ENCODE measurements at regions not wholly inside any gene's neighbourhood (a gene's known extent, or its start where the extent isn't known, plus 50 kb on each side); places are given as distances from the start of the nearest gene placed in this dataset.
A peak's percentile ranks its signal among the peaks of the same experiment; 100 is the strongest.

DNA sequence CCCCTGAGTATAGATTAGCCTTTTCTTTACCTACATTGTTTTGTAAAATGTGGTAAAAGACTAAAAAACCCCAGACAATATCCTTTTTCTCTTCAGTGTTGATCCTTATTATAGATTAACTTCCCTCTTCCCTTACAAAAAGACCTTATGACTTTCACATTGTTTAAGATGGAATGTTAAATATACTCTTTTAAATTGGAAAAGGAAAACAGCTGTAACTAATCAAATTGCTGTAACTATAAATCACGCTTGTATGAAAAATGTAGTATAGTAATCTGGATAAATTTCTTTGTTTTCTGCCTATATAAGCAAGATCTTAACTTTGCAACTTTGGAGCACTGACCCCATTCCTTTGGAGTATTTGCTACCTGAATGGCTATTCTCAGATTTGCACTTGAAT, 383.1 kb downstream of the FAM170A start:
- DNase-seq (ENCODE audit: low read depth), result no peak

- no peak for DNase-seq (ENCODE audit: low read depth)
Observed at GRCh38 chr5:120014535-120014934, 385.2 kb downstream of the FAM170A start.

GRCh38 chr5:120016717-120017382, 387.5 kb downstream of the FAM170A start:
- no peak for DNase-seq (ENCODE audit: low read depth)

DNA sequence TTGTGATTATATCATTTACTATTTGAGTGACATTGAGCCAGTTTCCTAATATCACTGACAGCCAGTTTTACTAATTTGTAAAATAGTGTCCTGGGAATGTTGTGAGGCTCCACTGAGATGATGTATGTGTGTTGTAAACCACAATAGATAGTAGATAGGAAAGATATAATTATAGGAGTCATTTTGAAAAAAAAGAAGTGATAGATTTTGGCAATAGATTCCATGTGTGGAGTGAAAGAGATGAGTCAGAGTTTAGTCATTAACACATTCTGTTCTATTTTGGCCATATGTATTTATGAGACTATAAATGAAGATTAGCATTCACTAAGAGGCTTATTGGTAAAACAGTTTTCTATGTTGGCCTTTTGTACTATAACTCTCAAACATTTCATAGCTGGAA, 388.2 kb downstream of the FAM170A start:
- peak; percentile 12 for DNase-seq (ENCODE audit: low read depth)

GRCh38 chr5:120035181-120035580, 405.8 kb downstream of the FAM170A start:
- no peak for DNase-seq (ENCODE audit: low read depth)

DNA sequence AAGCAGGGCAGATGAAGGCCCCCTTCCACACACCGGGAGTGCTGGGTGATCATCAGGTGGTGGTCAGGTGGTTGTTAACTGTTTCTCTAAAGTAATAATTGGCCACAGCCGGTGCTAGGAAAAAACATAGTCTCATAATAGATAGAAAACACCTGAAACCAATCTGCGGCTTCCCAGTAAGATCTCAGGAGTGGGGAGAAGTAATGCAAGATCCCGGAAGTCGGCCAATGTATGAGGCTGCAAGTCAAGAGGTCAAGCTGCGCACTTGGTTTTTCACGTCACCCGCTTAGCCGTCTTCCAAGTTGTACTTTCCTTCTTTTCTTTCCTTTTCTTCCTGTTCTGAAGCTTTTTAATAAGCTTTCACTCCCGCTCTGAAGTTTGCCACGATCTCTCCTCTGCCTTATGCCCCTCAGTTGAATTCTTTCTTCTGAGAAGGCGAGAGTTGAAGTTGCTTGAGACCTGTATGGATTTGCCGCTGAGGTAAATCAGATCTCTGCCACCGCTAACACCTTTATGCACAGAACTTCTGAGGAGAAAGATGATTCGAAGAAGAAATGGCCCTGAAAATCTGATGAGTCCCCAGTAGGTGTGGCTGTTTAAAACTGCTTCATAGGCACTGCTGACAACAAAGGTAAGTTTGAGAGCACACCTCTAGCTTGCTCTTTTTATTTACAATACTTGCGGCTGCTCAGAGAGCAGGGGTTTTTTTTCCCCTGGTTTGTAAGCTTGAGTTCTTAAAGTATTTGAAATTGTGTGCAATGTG, 406.6 kb downstream of the FAM170A start:
- no peak for DNase-seq (ENCODE audit: low read depth)

GRCh38 chr5:120037451-120037850, 408.1 kb downstream of the FAM170A start:
- DNase-seq (ENCODE audit: low read depth), result no peak

DNA sequence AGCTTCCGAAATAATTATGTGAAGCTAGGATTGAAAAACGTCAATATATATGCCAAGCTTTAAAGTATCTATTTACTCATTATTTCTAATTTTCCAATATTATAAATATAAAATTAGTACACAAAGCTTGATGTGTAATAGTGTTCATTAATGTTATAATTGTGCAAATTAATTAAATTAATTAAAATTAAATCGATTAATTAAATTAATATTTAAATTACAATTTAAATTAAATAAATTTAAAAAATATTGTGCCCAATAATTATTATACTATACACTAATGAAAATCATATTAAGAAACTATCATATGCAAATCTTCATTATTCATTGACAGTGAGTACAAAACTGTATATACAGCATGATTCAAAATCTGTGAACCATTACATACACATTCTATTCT, 409.8 kb downstream of the FAM170A start:
- no peak for DNase-seq (ENCODE audit: low read depth)

GRCh38 chr5:120043431-120043830, 414.1 kb downstream of the FAM170A start:
- DNase-seq (ENCODE audit: low read depth), result no peak

GRCh38 chr5:120052916-120053828, 410.9 kb upstream of the PRR16 start:
- no peak for DNase-seq (ENCODE audit: low read depth)

GRCh38 chr5:120053841-120054240, 410.3 kb upstream of the PRR16 start:
- no peak for DNase-seq (ENCODE audit: low read depth)

GRCh38 chr5:120055858-120056257, 408.2 kb upstream of the PRR16 start:
- DNase-seq (ENCODE audit: low read depth), result peak; percentile 26

- DNase-seq (ENCODE audit: low read depth), result peak; percentile 27
Observed at GRCh38 chr5:120062515-120062917, 401.6 kb upstream of the PRR16 start.

DNA sequence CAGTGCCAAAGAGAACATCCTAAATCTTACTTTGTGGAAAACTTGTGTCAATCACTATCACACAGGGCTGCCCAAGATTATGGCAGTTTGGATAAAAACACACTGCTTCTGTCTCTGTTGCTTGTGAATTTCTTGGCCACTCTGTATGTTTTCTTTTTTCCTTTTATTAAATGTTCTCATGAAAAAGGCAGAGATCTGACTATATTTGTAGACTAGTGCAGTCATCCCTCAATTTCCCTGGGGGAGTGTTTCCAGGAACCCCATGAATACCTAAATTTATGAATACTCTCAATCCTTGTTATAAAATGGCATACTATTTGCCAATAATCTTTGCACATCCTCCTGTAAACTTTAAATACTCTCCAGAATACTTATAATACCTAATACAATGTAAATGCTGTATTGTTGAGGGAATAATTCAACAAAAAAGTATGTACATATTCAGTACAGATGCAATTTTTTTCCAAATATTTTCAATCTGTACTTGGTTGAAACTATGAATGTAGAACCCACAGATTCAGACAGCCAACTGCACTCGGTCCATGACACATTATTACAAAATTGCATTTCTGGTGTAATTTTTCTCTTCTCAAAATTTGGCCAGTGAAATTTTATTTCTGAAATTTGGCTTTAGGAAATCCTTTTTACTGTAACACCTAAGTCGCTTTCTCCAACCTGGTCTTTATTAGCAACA, 391.9 kb upstream of the PRR16 start:
- no peak for DNase-seq (ENCODE audit: low read depth)

DNA sequence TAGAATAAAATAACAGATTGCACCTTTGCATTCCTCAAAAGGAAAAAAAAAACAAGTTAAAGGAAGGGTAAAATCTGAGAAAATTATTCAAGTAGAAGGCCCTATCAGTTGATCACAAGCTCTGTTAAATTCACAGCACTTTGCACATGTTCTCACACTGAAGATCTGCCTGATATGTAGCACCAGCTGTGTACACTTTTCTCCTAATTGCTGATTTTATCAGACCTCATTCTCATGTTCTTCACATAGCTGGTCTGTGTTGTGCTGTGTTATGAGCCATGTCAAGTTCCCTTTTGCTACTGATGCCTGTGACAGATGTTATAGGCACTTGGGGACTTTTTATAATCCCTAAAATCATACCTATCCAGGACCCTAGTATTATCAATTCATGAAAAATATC, 390.4 kb upstream of the PRR16 start:
- DNase-seq (ENCODE audit: low read depth), result no peak

GRCh38 chr5:120080781-120081180, 383.3 kb upstream of the PRR16 start:
- no peak for DNase-seq (ENCODE audit: low read depth)

GRCh38 chr5:120082316-120083068, 381.6 kb upstream of the PRR16 start:
- DNase-seq (ENCODE audit: low read depth), result no peak

DNA sequence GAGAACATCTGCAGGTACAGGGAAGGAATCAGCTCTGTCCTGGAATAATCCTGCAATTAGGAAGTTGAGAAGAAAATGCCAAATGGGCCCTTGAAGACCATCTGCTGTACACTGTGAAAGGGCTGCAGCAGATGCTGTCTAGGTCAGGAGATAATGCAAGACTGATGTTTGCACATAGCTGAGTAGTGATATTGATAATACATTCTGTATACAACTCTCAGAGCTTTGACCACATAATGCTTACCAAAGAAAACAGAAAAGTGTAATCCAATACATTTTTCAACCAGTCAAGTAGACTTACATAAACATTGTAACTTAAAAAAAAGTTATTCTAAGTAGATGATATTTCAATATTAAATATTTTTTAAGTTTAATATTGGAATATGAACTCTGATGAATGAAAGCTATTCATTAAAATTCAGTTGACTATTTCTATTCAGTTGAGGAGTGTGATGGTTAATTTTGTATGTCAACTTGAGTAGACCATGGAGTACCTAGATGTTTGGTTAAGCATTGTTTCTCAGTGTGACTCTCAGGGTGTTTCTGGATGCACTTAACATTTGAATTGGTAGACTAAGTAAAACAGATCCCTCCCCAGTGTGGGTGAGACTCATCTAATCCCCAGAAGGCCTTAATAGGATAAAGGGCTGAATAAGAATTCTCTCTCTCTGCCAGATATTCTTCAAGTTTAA, 380.1 kb upstream of the PRR16 start:
- DNase-seq (ENCODE audit: low read depth), result no peak

GRCh38 chr5:120084543-120084870, 379.6 kb upstream of the PRR16 start:
- DNase-seq (ENCODE audit: low read depth), result no peak

- no peak for DNase-seq (ENCODE audit: low read depth)
Observed at GRCh38 chr5:120086081-120086480, 378.0 kb upstream of the PRR16 start.

GRCh38 chr5:120088412-120088811, 375.7 kb upstream of the PRR16 start:
- DNase-seq (ENCODE audit: low read depth), result no peak

Measured in GM04503 (cell line).